ENCODE measurements at regions not wholly inside any gene's neighbourhood (a gene's known extent, or its start where the extent isn't known, plus 50 kb on each side); places are given as distances from the start of the nearest gene placed in this dataset.

DNA sequence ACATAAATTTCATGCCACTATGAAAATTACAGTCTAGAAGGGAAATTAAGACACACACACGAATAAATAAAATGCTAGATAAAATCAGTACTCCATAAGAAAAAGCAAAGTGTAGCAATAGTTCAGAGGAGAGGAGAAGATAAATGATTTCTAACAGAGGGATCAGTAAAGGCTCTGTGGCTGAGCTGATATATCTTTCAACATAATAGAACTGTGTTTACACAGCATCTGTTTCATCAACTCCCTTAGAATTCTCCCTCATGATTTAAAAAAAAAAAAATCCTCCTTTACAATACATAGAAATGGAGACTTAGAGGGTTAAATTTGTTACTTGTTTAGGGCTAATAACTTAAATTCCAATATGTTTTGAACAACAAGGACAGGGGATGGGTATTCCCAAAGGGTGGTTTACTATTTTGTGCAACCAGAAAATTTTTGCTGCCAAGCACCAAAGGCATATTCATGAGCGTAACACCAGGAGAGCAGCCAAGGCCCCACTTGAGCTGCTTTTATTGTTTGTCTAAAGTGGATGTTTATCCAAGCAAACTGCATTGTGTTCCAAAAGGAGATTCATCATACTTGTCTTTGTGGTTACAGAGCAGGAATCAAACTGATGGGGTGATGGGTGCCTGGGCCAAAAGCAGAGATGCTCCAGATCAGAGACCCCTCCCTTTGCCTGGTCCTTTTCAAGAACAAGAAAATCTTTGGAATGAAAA lies 162.7 kb downstream of the BMP4 start:
- Histone ChIP-seq H3K23ac (ENCODE audit: insufficient read length, low read depth, low read length) (no peak overlapping the region), H3K4me1 (ENCODE audit: insufficient read depth, low read length) (no peaks in the 10 kb centered on the region), H3K4me2 (ENCODE audit: insufficient read depth, insufficient read length, low read length) (no peak overlapping the region), H4K5ac (ENCODE audit: insufficient read length, low read depth, low read length) (no peak overlapping the region), H3K9ac (ENCODE audit: extremely low read depth, insufficient read length, low read length) (no peak overlapping the region), H4K8ac (replicated peaks; ENCODE audit: insufficient read length, low read depth, low read length) (no peak overlapping the region), H2BK120ac (ENCODE audit: low read depth, low read length, poor library complexity, severe bottlenecking) (no peak overlapping the region), H2BK12ac (ENCODE audit: insufficient read length, low read depth, low read length) (no peak overlapping the region), H3K27me3 (ENCODE audit: insufficient read depth, low read length) (no peaks in the 10 kb centered on the region), H4K20me1 (ENCODE audit: control insufficient read depth, insufficient read depth, insufficient read length) (no peaks in the 10 kb centered on the region), H3K18ac (ENCODE audit: insufficient read length, low read depth, low read length) (no peak overlapping the region), H3K4ac (ENCODE audit: low read depth, low read length) (no peak overlapping the region), H3K9me3 (ENCODE audit: control insufficient read depth, low read depth, low read length) (no peaks in the 10 kb centered on the region), H3T11ph (ENCODE audit: low read length) (no peak overlapping the region), H3K27ac (ENCODE audit: insufficient read length, low read depth, low read length) (no peak overlapping the region), H2BK15ac (ENCODE audit: low read depth, low read length) (no peak overlapping the region), H3K56ac (ENCODE audit: insufficient read length, low read depth, low read length) (no peak overlapping the region), H3K23me2 (ENCODE audit: insufficient read length, low read depth, low read length, poor library complexity, severe bottlenecking) (no peaks in the 10 kb centered on the region), H2AK5ac (ENCODE audit: insufficient read length, low read length) (no peak overlapping the region), H2BK20ac (ENCODE audit: low read depth, low read length, poor library complexity, severe bottlenecking) (no peak overlapping the region), H2AFZ (ENCODE audit: low read length) (no peak overlapping the region), H4K91ac (ENCODE audit: insufficient read length, low read depth, low read length) (no peak overlapping the region), H3K79me2 (ENCODE audit: insufficient read depth, low read length) (no peaks in the 10 kb centered on the region), H3K14ac (ENCODE audit: insufficient read depth, low read length) (no peak overlapping the region), H3K79me1 (ENCODE audit: insufficient read depth, low read depth, low read length, poor library complexity, severe bottlenecking) (no peaks in the 10 kb centered on the region), H2BK5ac (ENCODE audit: insufficient read length, low read length) (no peak overlapping the region)
- no peaks in the 10 kb centered on the region for H3K9me3 Mint-ChIP-seq
- TF ChIP-seq, protein P1, sequence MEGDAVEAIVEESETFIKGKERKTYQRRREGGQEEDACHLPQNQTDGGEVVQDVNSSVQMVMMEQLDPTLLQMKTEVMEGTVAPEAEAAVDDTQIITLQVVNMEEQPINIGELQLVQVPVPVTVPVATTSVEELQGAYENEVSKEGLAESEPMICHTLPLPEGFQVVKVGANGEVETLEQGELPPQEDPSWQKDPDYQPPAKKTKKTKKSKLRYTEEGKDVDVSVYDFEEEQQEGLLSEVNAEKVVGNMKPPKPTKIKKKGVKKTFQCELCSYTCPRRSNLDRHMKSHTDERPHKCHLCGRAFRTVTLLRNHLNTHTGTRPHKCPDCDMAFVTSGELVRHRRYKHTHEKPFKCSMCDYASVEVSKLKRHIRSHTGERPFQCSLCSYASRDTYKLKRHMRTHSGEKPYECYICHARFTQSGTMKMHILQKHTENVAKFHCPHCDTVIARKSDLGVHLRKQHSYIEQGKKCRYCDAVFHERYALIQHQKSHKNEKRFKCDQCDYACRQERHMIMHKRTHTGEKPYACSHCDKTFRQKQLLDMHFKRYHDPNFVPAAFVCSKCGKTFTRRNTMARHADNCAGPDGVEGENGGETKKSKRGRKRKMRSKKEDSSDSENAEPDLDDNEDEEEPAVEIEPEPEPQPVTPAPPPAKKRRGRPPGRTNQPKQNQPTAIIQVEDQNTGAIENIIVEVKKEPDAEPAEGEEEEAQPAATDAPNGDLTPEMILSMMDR (conservative IDR thresholded peaks at IDR 0.05) = no peak
- H3K27ac Mint-ChIP-seq = no peak overlapping the region
- H3K36me3 Mint-ChIP-seq (ENCODE audit: insufficient read depth in 1 of 3, low read depth in 3 of 3) = no peaks in the 10 kb centered on the region
- H3K4me1 Mint-ChIP-seq = peaks cover 0 to 7% of the 10 kb centered on the region in 2 experiments; a peak in 2 of 4 replicates
- H3K27me3 Mint-ChIP-seq (ENCODE audit: low read depth) = no peaks in the 10 kb centered on the region
- WGBS (ENCODE audit: extremely low coverage, insufficient read length, low lambda C conversion rate) = no CpG with 5 or more reads among the region's 2 CpGs
- H3K4me3 Mint-ChIP-seq = no peak overlapping the region
- no peak for DNase-seq
